Gastrocnemius medialis (tissue), 4 donors: ENCODE measurements at regions not wholly inside any gene's neighbourhood (a gene's known extent, or its start where the extent isn't known, plus 50 kb on each side); places are given as distances from the start of the nearest gene placed in this dataset.

ENCODE experiments used
- POLR2A ChIP-seq, 2 donors: fragments of 450-650 bp; IDR thresholded peaks; one replicate each; pipeline ENCODE4 v1.6.1; 2017; ENCODE audit warnings: antibody characterized with exemption in 2 of 2, mild to moderate bottlenecking in 2 of 2, moderate library complexity in 2 of 2
- TF ChIP-seq, protein P1 (sequence below), 5 experiments: fragments of 450-650 bp in 3 of 5; fragments of 200-600 bp in 2 of 5; sonication (generic) in 2 of 5; IDR thresholded peaks in 4 of 5; conservative IDR thresholded peaks in 1 of 5; 1 replicate in 4 of 5; 2 replicates in 1 of 5; pipeline ENCODE4 v1.5.1; 2016 to 2019; ENCODE audit warnings: antibody characterized with exemption in 5 of 5, mild to moderate bottlenecking in 3 of 5, moderate library complexity in 3 of 5

DNA sequence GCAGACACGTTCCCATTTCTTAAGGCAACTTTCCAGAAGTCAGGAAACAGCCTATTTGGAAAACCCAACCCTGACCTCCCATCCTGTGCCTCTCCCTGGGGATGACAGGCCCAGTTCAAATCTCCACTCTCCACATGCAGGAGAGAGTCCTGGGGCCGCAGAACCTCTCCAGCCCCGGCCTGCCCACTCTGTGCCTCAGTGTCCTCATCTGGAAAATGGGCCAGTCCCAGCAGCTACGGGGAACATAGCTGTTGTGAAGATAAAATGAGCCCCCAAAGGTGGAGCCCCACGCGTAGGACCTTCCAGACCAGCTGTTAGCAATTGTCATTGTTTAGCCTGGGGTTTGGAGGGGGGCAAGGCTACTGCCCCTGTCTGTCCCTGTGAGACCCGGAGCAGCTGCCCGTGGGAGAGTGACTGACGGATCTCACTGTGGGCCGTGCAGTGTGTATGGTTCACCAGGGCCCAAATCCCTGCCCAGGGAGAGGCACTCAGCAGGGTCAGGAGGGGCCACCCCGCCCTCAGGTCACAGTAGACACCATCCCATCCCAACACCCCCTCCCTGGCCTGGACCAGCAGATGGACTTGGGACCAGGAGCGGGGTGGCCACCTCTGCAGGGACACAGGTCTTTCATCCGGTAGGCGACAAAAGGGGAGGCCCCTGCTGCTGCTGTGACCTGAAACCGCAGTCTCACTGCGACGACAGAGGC, 145.9 kb downstream of the CTTN start:
- TF ChIP-seq, protein P1, sequence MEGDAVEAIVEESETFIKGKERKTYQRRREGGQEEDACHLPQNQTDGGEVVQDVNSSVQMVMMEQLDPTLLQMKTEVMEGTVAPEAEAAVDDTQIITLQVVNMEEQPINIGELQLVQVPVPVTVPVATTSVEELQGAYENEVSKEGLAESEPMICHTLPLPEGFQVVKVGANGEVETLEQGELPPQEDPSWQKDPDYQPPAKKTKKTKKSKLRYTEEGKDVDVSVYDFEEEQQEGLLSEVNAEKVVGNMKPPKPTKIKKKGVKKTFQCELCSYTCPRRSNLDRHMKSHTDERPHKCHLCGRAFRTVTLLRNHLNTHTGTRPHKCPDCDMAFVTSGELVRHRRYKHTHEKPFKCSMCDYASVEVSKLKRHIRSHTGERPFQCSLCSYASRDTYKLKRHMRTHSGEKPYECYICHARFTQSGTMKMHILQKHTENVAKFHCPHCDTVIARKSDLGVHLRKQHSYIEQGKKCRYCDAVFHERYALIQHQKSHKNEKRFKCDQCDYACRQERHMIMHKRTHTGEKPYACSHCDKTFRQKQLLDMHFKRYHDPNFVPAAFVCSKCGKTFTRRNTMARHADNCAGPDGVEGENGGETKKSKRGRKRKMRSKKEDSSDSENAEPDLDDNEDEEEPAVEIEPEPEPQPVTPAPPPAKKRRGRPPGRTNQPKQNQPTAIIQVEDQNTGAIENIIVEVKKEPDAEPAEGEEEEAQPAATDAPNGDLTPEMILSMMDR (IDR thresholded peaks at IDR 0.05 in 4 of 5, conservative IDR thresholded peaks at IDR 0.05 in 1 of 5) = no peak
- TF ChIP-seq POLR2A (IDR thresholded peaks at IDR 0.05) = no peak
